MM.1S (cell line): ENCODE measurements at regions not wholly inside any gene's neighbourhood (a gene's known extent, or its start where the extent isn't known, plus 50 kb on each side); places are given as distances from the start of the nearest gene placed in this dataset.

Experiments used
- DNase-seq: peaks from one replicate; pipeline ENCODE4 v3.0.0-alpha.2; 2015
- H2AFZ ChIP-seq: fragments of 300-600 bp; sonication (generic); 2 replicates; pipeline ENCODE4 v1.6.0; 2016; ENCODE audit warnings: antibody characterized with exemption, low read length
- H3F3A ChIP-seq: fragments of 300-600 bp; sonication (generic); 2 replicates; pipeline ENCODE4 v1.6.1; 2016; ENCODE audit warnings: mild to moderate bottlenecking, antibody characterized with exemption, low read length, moderate library complexity, mixed read lengths; ENCODE audit not compliant: insufficient read depth
- H3K27ac ChIP-seq: fragments of 300-600 bp; sonication (generic); 2 replicates; pipeline ENCODE4 v1.5.1; 2016; ENCODE audit warnings: mild to moderate bottlenecking, low read length
- H3K27me3 ChIP-seq: fragments of 300-600 bp; sonication (generic); replicated peaks from 2 replicates; pipeline ENCODE4 v1.6.0; 2016; ENCODE audit warnings: low read length; ENCODE audit not compliant: insufficient read depth
- H3K36me3 ChIP-seq: fragments of 300-600 bp; sonication (generic); replicated peaks from 2 replicates; pipeline ENCODE4 v1.6.1; 2016; ENCODE audit warnings: mild to moderate bottlenecking, low read length, mixed read lengths; ENCODE audit not compliant: insufficient read depth
- H3K4me1 ChIP-seq: fragments of 300-600 bp; sonication (generic); 2 replicates; pipeline ENCODE4 v1.6.1; 2016; ENCODE audit warnings: low read length, mixed read lengths
- H3K4me2 ChIP-seq: fragments of 300-600 bp; sonication (generic); 2 replicates; pipeline ENCODE4 v1.6.0; 2016; ENCODE audit warnings: low read depth, low read length
- H3K4me3 ChIP-seq: fragments of 300-600 bp; sonication (generic); 2 replicates; pipeline ENCODE4 v1.5.1; 2016; ENCODE audit warnings: low read length, mixed read lengths
- H3K79me2 ChIP-seq: fragments of 300-600 bp; sonication (generic); 2 replicates; pipeline ENCODE4 v1.6.1; 2016; ENCODE audit warnings: mixed run types, low read length, mixed read lengths
- H3K9ac ChIP-seq: fragments of 300-600 bp; sonication (generic); 2 replicates; pipeline ENCODE4 v1.6.1; 2016; ENCODE audit warnings: low read length, mixed read lengths
- H3K9me2 ChIP-seq: fragments of 300-600 bp; sonication (generic); replicated peaks from 2 replicates; pipeline ENCODE4 v1.6.1; 2016; ENCODE audit warnings: mild to moderate bottlenecking, low read length, mixed read lengths; ENCODE audit not compliant: insufficient read depth
- H3K9me3 ChIP-seq: fragments of 300-600 bp; sonication (generic); replicated peaks from 2 replicates; pipeline ENCODE4 v1.6.1; 2016; ENCODE audit warnings: mild to moderate bottlenecking, low read length, mixed read lengths; ENCODE audit not compliant: insufficient read depth
- H4K20me1 ChIP-seq: fragments of 300-600 bp; sonication (generic); 2 replicates; pipeline ENCODE4 v1.6.1; 2016; ENCODE audit warnings: mild to moderate bottlenecking, low read length, moderate library complexity, mixed read lengths; ENCODE audit not compliant: insufficient read depth
- EZH2 ChIP-seq: fragments of 300-600 bp; sonication (generic); optimal IDR thresholded peaks from 2 replicates; pipeline ENCODE3; 2017; ENCODE audit warnings: low read depth, mild to moderate bottlenecking, antibody characterized with exemption, low read length, mixed read lengths
- EZH2phosphoT487 ChIP-seq: fragments of 300-600 bp; sonication (generic); IDR thresholded peaks from 2 replicates; pipeline ENCODE4 v1.6.1; 2018; ENCODE audit warnings: antibody characterized with exemption, low read length
- TF ChIP-seq, protein P1 (sequence below): fragments of 300-600 bp; sonication (generic); IDR thresholded peaks from 2 replicates; pipeline ENCODE4 v1.5.1; 2016; ENCODE audit warnings: antibody characterized with exemption, low read length, mixed read lengths

DNA sequence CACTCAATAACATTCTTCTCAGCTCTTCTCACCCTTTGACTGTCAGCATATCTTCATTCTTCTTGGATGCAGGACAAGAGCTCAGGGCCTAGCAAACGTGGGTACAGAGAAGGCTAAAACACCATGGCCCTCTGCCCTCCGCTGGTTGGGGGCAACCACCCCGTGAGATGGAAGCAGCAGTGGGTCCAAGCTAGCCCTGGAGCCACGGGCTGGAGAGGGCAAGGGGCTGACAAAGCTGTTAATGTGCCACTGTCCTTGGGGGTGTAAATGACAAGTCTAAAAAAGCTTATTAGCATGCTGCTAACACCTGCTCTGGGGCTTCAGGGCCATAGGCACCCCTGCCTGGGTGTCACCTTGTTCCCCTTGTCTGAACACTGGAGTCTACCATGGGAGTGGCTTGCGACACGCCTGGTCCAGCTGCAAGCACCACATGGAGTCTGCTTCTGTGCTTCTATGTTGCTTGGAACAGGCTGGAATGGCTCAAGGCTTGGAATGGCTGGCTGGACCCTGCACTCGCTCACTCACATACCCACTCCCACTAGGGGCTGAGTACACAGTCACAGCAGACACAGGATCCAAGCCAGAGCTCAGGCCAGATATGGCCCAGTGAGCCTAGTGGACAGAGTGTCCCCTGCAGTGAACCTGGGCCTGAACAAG is 246.0 kb downstream of the PCDH10 start:
- Histone ChIP-seq H3K4me3 (no peak overlapping the region), H3K27me3 (no peaks in the 10 kb centered on the region), H3K4me2 (no peak overlapping the region), H3K27ac (no peak overlapping the region), H3K36me3 (no peaks in the 10 kb centered on the region), H3K79me2 (no peaks in the 10 kb centered on the region), H3K9ac (no peak overlapping the region), H3K9me3 (no peaks in the 10 kb centered on the region), H3K4me1 (no peaks in the 10 kb centered on the region), H3K9me2 (no peaks in the 10 kb centered on the region), H4K20me1 (no peaks in the 10 kb centered on the region), H3F3A (no peaks in the 10 kb centered on the region), H2AFZ (no peak overlapping the region)
- no peak for DNase-seq
- TF ChIP-seq EZH2phosphoT487 (no peak), EZH2 (no peak)
- TF ChIP-seq, protein P1, sequence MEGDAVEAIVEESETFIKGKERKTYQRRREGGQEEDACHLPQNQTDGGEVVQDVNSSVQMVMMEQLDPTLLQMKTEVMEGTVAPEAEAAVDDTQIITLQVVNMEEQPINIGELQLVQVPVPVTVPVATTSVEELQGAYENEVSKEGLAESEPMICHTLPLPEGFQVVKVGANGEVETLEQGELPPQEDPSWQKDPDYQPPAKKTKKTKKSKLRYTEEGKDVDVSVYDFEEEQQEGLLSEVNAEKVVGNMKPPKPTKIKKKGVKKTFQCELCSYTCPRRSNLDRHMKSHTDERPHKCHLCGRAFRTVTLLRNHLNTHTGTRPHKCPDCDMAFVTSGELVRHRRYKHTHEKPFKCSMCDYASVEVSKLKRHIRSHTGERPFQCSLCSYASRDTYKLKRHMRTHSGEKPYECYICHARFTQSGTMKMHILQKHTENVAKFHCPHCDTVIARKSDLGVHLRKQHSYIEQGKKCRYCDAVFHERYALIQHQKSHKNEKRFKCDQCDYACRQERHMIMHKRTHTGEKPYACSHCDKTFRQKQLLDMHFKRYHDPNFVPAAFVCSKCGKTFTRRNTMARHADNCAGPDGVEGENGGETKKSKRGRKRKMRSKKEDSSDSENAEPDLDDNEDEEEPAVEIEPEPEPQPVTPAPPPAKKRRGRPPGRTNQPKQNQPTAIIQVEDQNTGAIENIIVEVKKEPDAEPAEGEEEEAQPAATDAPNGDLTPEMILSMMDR = no peak

DNA sequence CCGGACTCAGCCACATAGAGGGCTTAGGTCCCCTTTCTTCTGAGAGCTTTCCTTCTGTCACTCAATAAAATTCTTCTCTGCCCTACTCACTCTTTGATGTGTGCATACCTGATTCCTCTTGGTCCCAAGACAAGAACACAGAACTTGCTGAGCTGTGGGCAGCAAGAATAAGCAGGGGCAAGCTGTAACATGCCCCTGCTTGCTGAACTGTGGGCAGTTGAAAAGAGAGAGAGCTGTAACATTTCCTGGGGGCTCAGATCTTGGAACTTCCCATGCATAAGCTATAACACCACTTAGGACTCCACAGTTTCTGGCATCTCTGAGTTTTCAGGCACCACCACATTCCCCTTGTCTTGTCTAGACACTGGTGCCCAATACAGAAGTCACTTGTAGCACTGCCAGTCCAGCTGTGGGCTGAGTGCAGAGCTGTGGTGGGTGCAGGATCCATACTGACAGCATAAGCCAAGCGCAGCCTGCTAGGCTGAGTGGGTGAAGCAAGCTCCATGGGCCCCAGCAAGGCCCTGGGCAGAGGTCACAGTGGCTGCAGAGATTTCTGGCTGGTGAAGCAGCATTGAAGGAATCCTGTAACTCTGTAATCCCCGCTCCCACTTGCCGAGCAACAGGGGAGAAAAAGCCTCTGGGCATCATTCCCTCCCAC is 241.2 kb downstream of the PCDH10 start:
- Histone ChIP-seq H3K36me3 (no peaks in the 10 kb centered on the region), H3K27me3 (no peaks in the 10 kb centered on the region), H3K27ac (no peak overlapping the region), H3K4me2 (no peak overlapping the region), H4K20me1 (no peaks in the 10 kb centered on the region), H3K9ac (no peak overlapping the region), H3K9me3 (no peaks in the 10 kb centered on the region), H3K79me2 (no peaks in the 10 kb centered on the region), H3F3A (no peaks in the 10 kb centered on the region), H3K9me2 (no peaks in the 10 kb centered on the region), H3K4me1 (no peaks in the 10 kb centered on the region), H2AFZ (no peak overlapping the region), H3K4me3 (no peak overlapping the region)
- no peak for DNase-seq
- TF ChIP-seq EZH2phosphoT487 (no peak), EZH2 (no peak)
- TF ChIP-seq, protein P1 = no peak

DNA sequence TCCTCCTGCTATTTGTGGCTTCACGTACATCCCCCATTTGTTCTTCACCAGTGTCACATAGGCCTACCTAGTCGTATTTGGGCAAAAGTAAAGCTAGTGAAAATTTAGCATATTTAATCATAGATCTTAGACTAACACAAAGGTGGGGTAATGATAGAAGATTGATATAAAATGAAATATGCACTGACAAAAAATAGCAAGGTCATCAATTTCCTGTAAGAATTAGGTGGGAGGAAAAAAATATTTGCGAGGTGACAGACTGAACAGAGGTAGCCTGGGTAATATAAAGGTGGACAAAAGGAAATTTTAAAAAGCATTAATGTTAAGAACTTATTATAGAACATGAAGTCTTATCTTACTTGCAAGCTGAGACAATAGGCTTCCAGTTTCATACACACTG is 239.9 kb downstream of the PCDH10 start:
- Histone ChIP-seq H3K27ac (no peak overlapping the region), H4K20me1 (no peaks in the 10 kb centered on the region), H3K36me3 (no peaks in the 10 kb centered on the region), H3K9me3 (no peaks in the 10 kb centered on the region), H3K4me2 (no peak overlapping the region), H3K4me3 (no peak overlapping the region), H3K4me1 (no peaks in the 10 kb centered on the region), H3K79me2 (no peaks in the 10 kb centered on the region), H3K27me3 (no peaks in the 10 kb centered on the region), H3F3A (no peaks in the 10 kb centered on the region), H3K9ac (no peak overlapping the region), H3K9me2 (no peaks in the 10 kb centered on the region), H2AFZ (no peak overlapping the region)
- TF ChIP-seq EZH2 = no peak
- TF ChIP-seq, protein P1 = no peak
- no peak for TF ChIP-seq EZH2phosphoT487
- no peak for DNase-seq
